HEK293 (cell line): ENCODE measurements at regions not wholly inside any gene's neighbourhood (a gene's known extent, or its start where the extent isn't known, plus 50 kb on each side); places are given as distances from the start of the nearest gene placed in this dataset.

Source experiments
- ATF2 ChIP-seq: fragments of 450-650 bp; formaldehyde crosslinking; IDR thresholded peaks from 2 replicates; pipeline ENCODE4 v1.5.1; 2016; ENCODE audit warnings: missing biosample characterization, missing genetic modification characterization, low read depth
- SP7 ChIP-seq: fragments of 450-650 bp; formaldehyde crosslinking; IDR thresholded peaks from 2 replicates; pipeline ENCODE4 v1.5.1; 2016; ENCODE audit warnings: missing biosample characterization, missing genetic modification characterization
- TCF7L2 ChIP-seq: IDR thresholded peaks from 2 replicates; pipeline ENCODE4 v1.6.1; 2011; ENCODE audit warnings: low read depth, mild to moderate bottlenecking, inconsistent platforms, low read length, moderate library complexity, borderline replicate concordance
- ZBTB6 ChIP-seq: fragments of 450-650 bp; formaldehyde crosslinking; IDR thresholded peaks from 2 replicates; pipeline ENCODE4 v1.5.1; 2017; ENCODE audit warnings: missing biosample characterization, missing genetic modification characterization
- ZNF645 ChIP-seq: fragments of 450-650 bp; formaldehyde crosslinking; IDR thresholded peaks from 2 replicates; pipeline ENCODE4; 2016; ENCODE audit warnings: missing biosample characterization, missing genetic modification characterization

- TF ChIP-seq SP7 (tag by site-specific recombination) (no peak), ZBTB6 (no peak), ATF2 (tag by site-specific recombination) (no peak), TCF7L2 (no peak), ZNF645 (no peak)
These were observed 204.0 kb downstream of the ARL4C start for GRCh38 chr2:234292962-234293243.
